ENCODE measurements at regions not wholly inside any gene's neighbourhood (a gene's known extent, or its start where the extent isn't known, plus 50 kb on each side); places are given as distances from the start of the nearest gene placed in this dataset.

DNA sequence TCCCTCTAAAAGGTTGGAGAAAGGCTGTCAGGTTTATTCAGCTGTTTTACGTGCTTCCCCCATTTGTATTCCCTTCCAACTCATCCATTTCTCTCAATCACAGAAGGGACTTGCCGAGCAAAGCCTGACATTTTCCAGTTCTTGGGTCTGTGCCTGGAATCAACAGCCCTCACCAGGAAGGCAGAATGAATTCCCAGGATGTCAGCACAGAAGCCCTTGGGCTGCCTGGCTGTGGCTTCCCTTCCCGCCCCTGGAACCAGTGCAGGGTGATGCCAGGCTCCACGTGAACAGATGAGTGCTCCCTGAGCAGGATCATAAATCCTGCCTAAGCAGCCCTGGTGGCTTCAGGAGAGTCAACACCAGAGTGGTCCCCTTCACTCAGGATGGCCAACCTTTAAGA, 86.1 kb upstream of the CD83 start:
- no peak for DNase-seq

DNA sequence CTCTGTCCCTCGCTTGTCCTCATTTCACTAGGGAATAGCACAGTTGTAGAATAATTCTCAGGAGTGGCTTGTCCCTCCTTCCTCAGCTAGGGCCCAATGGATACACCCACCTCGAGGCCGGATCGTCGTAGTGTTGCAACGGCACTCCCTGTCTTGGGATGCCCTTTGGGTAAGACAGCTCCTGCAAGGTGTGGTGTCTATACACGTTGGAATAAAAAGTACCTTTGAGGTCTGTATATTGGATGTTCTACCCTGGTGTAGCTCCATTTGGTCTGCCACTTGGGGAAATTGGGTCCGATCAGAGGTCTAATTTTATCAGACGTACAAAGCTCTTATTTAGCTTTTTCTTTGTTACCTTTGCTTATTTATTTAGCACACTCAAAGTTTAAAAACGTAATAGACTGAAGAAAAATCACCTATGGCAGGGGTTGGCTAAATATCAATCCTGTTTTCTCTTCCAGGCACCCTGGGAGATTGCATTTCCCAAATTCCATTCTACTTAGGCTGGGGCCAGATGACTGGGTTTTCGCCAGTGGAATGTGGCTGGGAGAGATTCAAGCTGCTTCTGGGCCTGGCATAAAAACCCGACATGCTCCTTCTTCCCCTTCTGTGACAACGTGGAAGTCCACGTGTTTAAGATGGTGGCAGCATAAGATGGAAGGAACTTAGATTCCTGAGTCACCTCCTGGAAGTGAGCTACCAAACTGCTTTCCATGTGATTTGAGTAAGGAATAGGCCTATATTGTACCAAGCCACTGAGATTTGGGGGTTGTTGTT, 82.3 kb upstream of the CD83 start:
- no peak for DNase-seq

DNA sequence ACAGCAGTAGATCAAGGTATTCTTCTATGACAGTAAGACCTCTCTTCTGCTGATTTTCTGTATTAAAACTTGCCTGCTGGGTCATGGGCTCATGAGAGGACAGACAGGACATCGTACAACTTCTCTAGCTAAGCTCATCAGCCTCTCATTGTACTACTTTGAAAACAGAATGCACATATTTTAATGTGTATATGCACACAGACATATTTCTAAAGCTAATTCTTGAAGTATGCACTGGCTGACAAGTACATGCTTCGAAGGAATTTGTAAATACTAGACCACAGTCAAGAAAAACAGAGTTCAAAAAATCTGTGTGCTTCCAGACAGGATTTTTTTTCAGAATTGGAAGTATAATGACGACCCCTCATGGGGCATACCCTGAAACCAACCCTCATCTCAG, 81.7 kb upstream of the CD83 start:
- DNase-seq: no peak

DNA sequence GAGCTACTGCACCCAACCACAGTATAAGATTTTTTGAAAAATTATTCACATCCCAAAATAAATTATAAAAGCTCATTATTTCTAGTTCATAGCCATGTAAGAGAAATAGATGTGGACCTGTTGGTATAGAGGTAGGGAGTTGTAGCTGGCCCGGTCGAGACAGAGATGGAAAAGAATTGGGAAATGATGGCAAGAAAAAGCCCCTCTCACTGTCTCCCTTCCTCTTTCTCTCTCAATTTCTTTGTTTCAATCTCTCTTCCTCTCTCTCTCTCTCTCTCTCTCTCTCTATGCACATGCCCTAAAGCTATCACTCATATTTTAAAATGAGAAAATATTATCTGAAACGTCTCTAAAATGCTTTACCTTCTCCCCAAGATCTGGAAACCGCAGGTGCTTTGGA, 80.7 kb upstream of the CD83 start:
- no peak for DNase-seq

DNA sequence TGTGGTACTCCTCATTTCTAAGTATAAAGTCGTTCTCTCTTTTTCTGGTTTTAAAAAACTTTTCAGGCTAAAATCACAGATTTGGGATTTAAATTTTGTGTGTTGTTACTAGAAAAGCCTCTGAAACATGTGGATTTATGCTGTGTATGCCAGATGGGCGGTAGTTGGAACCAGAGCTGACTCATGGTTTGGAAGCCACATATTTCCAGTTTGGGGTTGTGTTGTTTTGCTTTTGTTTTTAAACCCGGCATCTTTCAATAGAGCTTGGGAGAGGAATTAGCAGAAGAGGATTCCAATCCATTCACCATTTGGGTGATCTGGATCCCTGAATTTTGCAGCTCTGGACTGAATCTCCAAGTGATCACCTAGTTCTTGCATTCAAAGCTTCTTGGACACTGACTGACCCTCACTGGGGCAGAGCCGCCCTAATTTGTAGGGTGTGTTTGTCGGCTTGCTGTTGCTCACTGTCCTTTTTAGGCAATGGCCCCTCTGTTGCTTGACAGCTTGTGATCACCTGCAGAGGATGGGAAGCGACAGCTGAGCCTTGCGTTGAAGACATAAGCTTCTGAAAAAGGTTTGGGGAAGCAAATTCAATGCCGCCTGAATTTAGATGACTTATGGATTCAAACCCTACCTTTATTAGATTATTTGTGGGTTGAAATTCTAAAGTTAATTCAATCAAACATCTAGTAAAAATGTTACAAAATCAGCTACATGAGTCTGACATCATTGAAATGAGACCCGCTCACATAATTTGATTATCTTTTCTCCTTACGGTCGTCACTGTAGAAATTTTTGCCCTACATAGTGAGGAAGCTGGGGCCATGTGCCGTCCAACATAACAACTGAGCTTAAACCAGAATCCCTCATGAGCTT, 79.9 kb upstream of the CD83 start:
- DNase-seq: no peak

DNA sequence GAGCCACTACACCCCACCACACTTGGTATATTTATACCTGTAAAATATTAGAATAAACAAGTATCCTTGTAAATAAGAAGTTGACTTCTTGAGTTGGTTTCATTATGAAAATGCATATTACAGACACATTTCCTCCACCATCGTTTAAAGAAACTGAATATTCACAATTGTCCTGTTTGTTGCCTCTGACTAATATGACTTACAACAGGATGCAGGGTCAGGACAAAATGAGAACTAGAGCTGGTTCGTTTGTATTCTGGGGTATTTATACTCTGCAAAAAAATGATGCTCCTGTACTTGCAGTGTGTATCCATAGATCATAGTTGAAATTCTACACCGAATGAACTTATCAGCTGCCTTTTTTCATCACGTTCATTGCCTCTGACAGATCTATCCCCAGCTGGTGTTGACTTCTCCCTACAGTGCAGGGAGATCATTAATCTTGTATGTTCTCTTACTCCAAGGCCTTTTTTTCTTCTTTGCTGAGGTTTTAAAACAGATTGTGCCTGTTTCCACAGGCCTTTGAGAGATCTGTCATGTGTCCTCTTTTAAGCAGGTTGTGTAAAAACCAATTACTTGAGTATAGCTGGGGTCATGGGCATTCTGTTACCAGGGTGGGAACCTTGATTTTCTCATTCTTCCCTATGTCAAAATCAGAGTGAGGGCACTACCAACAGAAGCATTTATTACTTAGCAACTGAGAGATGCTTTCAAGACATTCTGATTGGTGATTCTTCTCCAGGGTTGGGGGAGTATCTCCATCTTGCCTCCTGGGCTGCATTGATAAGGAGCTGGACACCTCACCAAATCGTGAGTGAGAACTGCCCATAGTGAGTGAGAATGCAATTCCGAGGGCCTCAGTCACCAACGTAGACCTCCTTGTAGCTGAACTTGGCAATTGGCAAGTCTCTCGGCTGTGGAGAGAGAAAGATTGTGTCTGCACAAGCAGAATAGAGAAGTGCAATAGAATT, 78.8 kb upstream of the CD83 start:
- no peak for DNase-seq

DNA sequence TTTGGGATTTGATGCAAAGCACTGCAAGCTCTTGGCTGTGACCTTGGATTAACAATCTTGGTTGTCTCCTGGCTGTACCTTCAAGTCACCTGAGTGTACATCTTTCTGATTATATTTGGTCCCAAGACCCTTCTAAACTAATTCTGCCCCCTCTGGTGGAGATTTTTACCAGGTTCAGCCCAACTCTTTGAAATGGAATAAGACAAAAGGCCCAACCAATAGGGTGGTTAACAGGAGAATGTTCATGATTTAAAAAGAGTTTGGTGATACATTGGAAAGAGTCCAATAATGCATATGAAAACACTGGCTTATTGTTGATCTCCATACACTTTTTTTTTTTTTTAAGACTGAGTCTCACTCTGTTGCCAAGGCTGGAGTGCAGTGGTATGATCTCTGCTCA, 77.5 kb upstream of the CD83 start:
- DNase-seq: no peak

DNA sequence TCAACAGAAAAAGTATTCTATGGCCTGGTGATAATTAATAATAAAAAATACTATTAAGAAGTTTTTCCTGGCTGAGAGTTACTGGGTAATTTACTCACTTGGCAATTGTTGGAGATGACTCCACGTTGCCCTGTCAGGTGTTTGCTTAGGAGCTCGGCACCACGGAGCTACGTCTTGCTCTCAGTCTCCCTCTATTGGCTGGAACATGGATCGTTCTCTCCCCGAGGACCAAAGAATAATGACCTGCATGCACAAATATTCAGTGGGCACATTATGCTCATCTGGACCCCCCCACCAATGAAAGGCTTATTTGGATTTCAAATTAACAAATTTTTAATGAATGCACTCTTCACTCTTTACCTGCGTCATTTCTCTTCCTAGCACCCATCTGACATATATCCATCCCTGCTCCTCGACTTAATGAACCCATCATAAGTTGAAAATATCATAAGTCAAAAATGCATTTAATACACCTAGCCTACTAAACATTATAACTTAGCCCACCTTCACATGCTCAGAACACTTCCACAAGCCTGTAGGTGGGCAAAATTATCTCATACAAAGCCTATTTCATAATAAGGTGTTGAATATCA, 71.0 kb upstream of the CD83 start:
- peak; percentile 54 for DNase-seq

DNA sequence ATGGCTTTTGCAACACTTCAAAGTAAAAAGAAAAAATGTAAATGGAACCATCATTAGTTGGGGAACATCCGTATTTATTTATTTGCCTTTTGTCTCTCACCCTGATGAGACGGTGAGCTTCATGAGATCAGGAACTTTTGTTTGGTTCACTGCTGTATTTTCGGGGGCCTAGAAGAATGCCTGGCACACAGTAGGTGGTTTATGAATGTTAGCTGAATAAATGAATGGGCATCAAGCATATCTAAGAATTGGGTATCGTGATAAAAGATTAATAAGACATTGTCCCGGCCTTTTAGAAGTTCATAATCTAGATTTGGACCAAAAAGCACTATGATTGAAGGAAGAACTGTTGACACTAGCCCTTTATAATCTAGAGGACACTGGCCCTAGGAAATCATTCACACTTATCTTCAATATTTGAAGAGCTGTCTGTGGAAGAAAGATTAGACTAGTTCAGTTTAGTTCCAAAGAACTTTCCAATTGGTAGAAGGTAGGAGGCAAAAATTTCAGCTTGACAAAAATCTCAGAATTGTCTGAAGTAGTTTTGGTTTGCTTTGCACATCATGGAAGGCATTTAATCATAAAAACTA, 70.3 kb upstream of the CD83 start:
- DNase-seq: no peak

DNA sequence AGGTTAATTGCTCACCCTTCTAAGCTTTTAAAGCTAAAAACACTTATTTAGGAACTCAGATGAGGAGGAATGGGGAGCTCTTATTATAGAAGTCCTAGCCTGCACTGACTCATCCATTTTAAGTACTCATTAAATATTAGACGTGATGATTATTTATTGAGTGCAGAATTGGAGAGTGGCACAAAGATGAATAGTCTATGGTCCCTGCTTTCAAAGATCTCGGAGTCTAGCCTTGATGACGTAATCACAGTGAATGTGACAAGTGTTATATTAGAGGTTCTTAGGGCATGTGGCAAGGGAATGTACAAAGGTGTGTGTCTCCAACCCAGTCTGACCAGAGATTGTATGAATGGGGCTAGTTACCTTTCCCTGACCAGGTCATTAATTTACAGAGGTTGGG, 68.7 kb upstream of the CD83 start:
- no peak for DNase-seq

DNA sequence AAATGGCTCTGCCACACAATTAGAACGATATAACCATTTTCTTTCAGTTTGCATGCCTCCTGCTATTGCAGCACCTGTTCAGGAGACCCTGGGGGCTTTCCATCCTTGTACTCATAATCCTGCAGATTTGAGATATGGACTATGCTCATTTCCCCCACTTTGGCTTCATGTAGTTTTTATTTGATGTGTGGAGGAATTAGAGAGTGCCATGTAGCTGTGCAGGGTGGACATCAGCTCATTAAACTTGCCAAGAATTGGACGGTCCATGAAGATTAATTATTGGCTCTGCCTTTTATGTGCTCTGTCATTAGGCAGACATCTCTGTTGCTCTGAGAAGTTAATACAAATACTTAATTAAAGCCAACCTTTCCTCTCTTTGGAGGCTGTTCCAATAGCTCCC, 66.2 kb upstream of the CD83 start:
- DNase-seq: no peak

DNA sequence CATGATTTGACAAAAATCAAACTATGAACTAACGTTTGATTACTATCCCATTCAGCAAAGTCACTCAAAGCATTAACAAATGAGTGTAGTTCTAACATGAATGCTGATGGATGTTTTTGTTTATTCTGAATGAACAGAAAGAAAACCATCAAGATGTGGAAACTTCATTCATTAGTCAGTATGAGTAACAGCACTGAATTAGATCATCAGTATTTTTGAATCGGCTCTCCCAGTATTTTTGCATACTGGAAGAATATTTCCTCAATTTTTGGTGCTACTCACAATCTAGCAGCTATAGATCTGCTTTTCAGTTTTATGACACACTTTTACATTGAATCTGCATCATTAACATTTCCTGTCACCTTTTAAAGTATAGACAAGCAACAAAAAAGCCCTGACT, 63.8 kb upstream of the CD83 start:
- DNase-seq: no peak

DNA sequence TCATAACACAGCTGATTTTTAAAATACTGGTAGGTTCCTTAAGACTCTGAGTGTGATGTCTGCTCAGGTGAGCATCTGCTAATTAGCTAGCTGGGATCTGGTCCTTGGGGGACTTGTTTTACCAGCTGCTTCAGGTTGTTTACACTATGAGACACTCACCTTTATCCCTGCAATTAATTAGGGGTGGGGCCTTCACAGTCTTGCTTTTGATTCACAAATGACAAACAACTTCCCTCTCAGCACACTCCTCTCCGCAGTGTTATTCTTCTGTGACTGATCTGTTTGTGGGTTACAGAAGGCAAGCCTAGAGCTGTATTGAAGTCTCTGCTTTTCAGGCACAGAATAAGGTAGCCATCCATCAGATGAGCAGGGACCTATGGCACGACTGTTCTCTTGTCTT, 62.0 kb upstream of the CD83 start:
- no peak for DNase-seq

DNA sequence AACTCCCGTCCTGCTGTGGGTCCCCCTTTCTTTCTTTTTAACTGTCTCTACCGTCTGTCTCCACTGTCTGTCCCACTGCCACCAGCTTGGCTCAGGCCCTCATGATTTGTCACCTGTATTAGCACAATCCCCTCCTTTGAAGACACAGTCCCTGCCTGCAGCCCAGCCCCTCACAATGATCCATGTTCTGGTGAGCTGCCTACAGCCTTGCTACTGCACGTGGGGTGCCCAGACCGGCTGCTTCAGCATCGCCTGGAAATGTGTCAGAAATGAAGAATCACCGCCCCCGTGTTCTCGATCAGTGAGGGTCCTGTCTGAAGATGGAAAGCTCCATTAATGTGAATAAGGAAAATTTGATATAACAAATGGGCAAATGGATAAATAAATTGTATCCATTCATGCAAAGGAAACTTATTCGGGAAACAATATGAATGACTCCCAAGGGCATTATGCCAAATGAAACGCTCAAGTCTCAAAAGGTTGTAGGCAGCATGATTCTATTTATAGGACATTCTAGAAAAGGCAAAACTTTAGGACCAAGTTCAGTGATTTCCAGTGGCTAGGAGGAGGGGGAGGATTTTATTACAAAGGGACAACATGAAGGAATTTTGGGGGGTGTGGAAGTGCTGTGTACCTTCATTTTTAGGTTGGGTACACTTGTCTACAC, 59.4 kb upstream of the CD83 start:
- no peak for DNase-seq

DNA sequence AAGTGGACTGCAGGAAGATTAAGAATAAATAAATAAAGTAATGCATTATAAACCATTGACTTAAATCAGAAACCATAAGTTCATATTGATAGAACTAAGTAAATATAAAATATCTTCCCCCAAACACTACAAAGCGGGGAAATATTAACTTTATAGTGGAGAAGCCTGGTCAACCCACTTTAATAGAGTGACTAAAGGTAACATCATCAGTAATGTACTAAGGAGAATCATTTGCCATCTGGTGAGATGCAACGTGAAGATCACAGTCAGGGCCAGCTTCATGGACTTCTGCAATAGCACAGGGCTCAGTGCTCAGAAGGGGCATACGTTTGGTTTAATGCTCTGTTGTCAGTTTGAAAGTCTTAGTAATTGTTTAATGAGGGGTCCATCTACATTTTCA, 58.8 kb upstream of the CD83 start:
- DNase-seq: no peak

DNA sequence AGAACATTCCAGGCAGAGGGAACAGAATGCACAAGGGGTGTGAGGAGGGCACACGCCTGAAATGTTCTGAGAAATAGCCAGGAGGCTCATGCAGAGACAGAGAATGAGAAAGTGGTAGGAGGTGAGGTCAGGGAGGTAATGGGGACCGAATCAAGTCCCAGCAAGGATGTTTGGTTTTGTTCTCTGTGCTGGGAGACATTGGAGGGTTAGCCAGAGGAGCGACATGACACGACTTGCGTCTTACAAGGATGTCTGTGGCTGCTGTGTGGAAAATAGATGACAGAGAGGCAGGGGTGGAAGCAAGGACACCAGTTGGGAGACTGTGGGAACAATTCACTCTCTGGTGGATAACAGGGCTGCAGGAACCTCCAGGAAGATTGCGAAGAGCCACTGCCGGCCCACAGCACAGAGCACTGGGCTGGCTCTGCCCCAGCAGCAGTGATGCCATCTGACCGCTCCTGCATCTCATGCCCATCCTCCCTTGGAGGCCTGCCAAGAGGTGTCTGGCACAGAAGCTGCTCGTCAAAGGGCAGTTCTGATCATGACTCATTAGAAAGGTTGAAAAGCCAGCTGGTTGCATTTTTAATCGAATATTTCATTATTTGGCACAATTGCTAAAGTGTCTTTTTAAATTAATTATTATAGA, 57.7 kb upstream of the CD83 start:
- DNase-seq: no peak

DNA sequence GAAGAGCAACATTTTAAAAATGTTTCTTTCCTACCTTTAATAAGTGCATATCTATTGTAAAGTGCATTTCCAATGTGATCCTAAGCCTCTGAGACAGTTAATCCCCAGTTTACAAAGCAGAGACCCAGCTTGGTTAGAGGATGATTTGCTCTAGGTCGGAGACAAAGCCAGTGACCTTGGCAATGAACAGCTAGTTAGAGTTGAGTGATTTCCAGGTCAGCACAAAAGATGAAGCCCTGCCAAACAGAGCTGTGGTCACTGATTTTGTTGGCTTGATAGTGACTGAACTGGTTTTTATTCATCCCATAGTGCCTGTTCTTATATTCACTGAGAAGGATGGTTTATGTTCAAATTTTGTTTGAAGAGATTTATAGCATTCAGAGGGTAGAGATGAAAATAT, 56.6 kb upstream of the CD83 start:
- DNase-seq: no peak

DNA sequence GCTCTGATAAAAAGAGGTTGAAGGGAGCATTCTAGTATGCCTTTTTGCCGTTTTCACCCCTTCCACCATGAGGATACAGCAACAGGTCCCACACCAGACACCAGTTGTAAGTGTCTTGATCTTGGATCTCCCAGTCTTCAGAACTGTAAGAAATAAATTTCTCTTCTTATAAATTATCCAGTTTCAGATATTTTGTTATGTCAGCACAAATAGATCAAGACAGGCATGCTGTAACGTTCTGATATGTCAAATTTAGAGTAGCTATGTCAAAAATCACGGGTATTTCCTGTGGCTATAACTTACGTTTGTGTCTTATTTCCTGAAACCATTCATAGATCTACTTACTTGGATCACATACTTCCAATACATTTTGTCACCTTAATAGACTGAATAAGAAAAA, 55.9 kb upstream of the CD83 start:
- DNase-seq: no peak

DNA sequence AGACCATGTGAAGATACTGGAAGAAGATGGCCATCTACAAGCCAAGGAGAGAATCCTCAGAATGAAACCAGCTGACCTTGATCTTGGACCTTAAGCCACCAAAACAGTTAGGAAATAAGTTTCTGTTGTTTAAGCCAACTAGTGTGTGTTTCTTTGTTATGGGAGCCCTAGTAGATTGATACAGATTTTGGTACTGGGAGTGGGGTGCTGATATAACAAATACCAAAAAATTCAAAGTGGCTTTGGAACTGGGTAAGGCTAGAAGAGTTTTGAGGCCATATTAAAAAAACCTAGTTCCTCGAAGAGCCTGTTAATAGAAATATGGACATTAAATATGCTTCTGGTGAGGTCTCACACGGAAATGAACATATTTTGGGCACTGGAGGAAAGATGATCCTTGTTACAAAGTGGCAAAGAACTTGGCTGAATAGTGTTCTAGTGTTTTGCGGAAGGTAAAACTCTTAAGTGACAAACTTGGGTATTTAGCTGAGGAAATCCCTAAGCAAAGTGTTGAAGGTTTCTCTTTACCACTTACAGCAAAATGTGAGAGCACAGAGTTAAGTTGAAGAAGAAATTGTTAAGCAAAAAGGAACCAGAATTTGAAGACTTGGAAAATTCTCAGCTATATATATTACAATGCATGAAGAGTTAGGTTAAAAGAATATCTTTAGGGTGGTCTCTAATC, 55.1 kb upstream of the CD83 start:
- DNase-seq: no peak

DNA sequence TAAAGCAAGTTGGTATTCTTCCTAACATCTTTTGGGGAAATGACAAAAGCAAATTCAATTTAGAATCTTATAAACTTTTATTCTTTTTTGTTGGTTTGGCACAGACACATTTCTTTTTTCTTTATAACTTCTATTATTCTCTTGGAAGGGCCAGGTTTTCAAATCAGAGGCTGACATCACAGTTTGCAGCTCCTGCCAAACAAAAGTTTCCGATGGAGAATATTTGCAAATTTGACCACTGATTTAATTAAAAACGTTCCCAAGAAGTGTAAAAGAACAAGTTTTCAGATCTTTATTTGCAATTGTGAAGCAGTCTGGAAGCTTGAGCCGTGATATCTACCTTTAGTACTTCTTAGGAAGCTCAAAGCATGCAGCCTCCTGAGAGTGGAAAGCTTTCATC, 53.8 kb upstream of the CD83 start:
- DNase-seq: no peak

DNA sequence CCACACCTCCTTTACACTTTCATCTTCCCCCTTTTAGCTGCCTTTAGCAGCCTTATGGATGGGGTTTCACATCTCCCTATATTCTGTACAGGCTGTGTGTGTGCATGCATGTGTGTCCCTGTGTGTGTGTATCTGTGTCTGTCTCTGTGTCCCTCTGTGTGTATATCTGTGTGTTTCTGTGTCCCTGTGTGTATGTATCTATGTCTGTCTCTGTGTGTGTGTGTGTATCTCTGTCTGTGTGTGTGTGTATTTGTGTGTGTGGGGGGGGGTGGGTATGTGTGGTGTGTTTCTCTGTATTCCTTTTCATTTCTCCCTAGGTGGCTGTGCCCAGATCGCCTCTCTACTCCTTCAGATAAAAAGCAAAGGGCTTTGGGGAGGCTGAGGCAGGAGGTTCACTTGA, 52.2 kb upstream of the CD83 start:
- DNase-seq: no peak

Data from CD4-positive, alpha-beta T cell treated with Interleukin-17A for 1 hour (primary cell).